H9 (cell line): ENCODE measurements at regions not wholly inside any gene's neighbourhood (a gene's known extent, or its start where the extent isn't known, plus 50 kb on each side); places are given as distances from the start of the nearest gene placed in this dataset.

Experiments
- DNase-seq: peaks from one replicate; pipeline ENCODE4 v3.0.0-alpha.2; 2017
- H2AFZ ChIP-seq: one replicate; pipeline ENCODE4 v1.6.1; 2013; ENCODE audit warnings: mild to moderate bottlenecking, low read length, control low read depth, moderate library complexity
- H2AK5ac ChIP-seq: 2 replicates; pipeline ENCODE4 v1.6.1; 2013; ENCODE audit warnings: low read length, control low read depth, mixed read lengths; ENCODE audit not compliant: insufficient read length
- H2BK120ac ChIP-seq: one replicate; pipeline ENCODE4 v1.6.1; 2013; ENCODE audit warnings: low read depth, mild to moderate bottlenecking, low read length, control low read depth, inconsistent platforms; ENCODE audit not compliant: poor library complexity, severe bottlenecking
- H2BK12ac ChIP-seq: 2 replicates; pipeline ENCODE4 v1.6.1; 2013; ENCODE audit warnings: low read length, control low read depth, mixed read lengths, low read depth; ENCODE audit not compliant: insufficient read length
- H2BK15ac ChIP-seq: 2 replicates; pipeline ENCODE4 v1.6.1; 2013; ENCODE audit warnings: low read depth, low read length, control low read depth
- H2BK20ac ChIP-seq: one replicate; pipeline ENCODE4 v1.6.1; 2013; ENCODE audit warnings: low read depth, mild to moderate bottlenecking, low read length, control low read depth, inconsistent platforms; ENCODE audit not compliant: poor library complexity, severe bottlenecking
- H2BK5ac ChIP-seq: 2 replicates; pipeline ENCODE4 v1.6.1; 2013; ENCODE audit warnings: low read length, control low read depth, mixed read lengths; ENCODE audit not compliant: insufficient read length
- H3K14ac ChIP-seq: 2 replicates; pipeline ENCODE4 v1.6.1; 2013; ENCODE audit warnings: low read length, control low read depth; ENCODE audit not compliant: insufficient read depth
- H3K18ac ChIP-seq: 2 replicates; pipeline ENCODE4 v1.6.1; 2013; ENCODE audit warnings: low read depth, mild to moderate bottlenecking, mixed read lengths, low read length, control low read depth; ENCODE audit not compliant: insufficient read length
- H3K23ac ChIP-seq: 2 replicates; pipeline ENCODE4 v1.6.1; 2013; ENCODE audit warnings: low read length, control low read depth, mixed read lengths, low read depth; ENCODE audit not compliant: insufficient read length
- H3K23me2 ChIP-seq: 2 replicates; pipeline ENCODE4 v1.6.1; 2013; ENCODE audit warnings: low read depth, mild to moderate bottlenecking, mixed read lengths, low read length, control low read depth; ENCODE audit not compliant: insufficient read length, poor library complexity, severe bottlenecking
- H3K27ac ChIP-seq: 2 replicates; pipeline ENCODE4 v1.5.1; 2013; ENCODE audit warnings: low read length, control low read depth, mixed read lengths, low read depth; ENCODE audit not compliant: insufficient read length
- H3K27me3 ChIP-seq: 2 replicates; pipeline ENCODE4 v1.6.1; 2013; ENCODE audit warnings: low read length, control low read depth, inconsistent platforms; ENCODE audit not compliant: insufficient read depth
- H3K4ac ChIP-seq: 2 replicates; pipeline ENCODE4 v1.6.1; 2013; ENCODE audit warnings: low read depth, mild to moderate bottlenecking, control low read depth, inconsistent platforms, low read length, moderate library complexity
- H3K4me1 ChIP-seq: 2 replicates; pipeline ENCODE4 v1.6.1; 2013; ENCODE audit warnings: low read length, control low read depth, inconsistent platforms; ENCODE audit not compliant: insufficient read depth
- H3K4me2 ChIP-seq: 2 replicates; pipeline ENCODE4 v1.6.1; 2013; ENCODE audit warnings: low read length, control low read depth, mixed read lengths; ENCODE audit not compliant: insufficient read length, insufficient read depth
- H3K56ac ChIP-seq: 2 replicates; pipeline ENCODE4 v1.6.1; 2013; ENCODE audit warnings: low read depth, mild to moderate bottlenecking, mixed read lengths, low read length, control low read depth; ENCODE audit not compliant: insufficient read length
- H3K79me1 ChIP-seq: 2 replicates; pipeline ENCODE4 v1.6.1; 2013; ENCODE audit warnings: low read depth, mild to moderate bottlenecking, moderate library complexity, low read length, control low read depth, inconsistent platforms; ENCODE audit not compliant: insufficient read depth, poor library complexity, severe bottlenecking
- H3K79me2 ChIP-seq: 2 replicates; pipeline ENCODE4 v1.6.1; 2013; ENCODE audit warnings: low read length, control low read depth, inconsistent platforms; ENCODE audit not compliant: insufficient read depth
- H3K9ac ChIP-seq: 2 replicates; pipeline ENCODE4 v1.6.1; 2013; ENCODE audit warnings: low read length, control low read depth, mixed read lengths; ENCODE audit not compliant: insufficient read length; ENCODE audit errors: extremely low read depth
- H3K9me3 ChIP-seq: one replicate; pipeline ENCODE4 v1.6.1; 2013; ENCODE audit warnings: low read depth, low read length, inconsistent platforms; ENCODE audit not compliant: control insufficient read depth
- H3T11ph ChIP-seq: one replicate; pipeline ENCODE4 v1.6.1; 2013; ENCODE audit warnings: mild to moderate bottlenecking, low read length, control low read depth, inconsistent platforms
- H4K20me1 ChIP-seq: one replicate; pipeline ENCODE4 v1.6.1; 2013; ENCODE audit not compliant: control insufficient read depth, insufficient read length, insufficient read depth
- H4K5ac ChIP-seq: 2 replicates; pipeline ENCODE4 v1.6.1; 2013; ENCODE audit warnings: low read depth, mild to moderate bottlenecking, mixed read lengths, low read length, control low read depth; ENCODE audit not compliant: insufficient read length
- H4K8ac ChIP-seq: replicated peaks from 2 replicates; pipeline ENCODE4 v1.6.1; 2013; ENCODE audit warnings: low read length, control low read depth, mixed read lengths, low read depth; ENCODE audit not compliant: insufficient read length
- H4K91ac ChIP-seq: 2 replicates; pipeline ENCODE4 v1.6.1; 2013; ENCODE audit warnings: low read depth, mild to moderate bottlenecking, moderate library complexity, mixed read lengths, low read length, control low read depth; ENCODE audit not compliant: insufficient read length
- H3K27ac Mint-ChIP-seq, 3 experiments: 2 replicates in 2 of 3; 3 replicates in 1 of 3; pipeline ENCODE4 v1.8.0; 2020 to 2021; ENCODE audit warnings: mixed read lengths in 3 of 3, mild to moderate bottlenecking in 1 of 3, moderate library complexity in 1 of 3
- H3K27me3 Mint-ChIP-seq: 2 replicates; pipeline ENCODE4 v1.8.0; 2021; ENCODE audit warnings: low read depth, mild to moderate bottlenecking, moderate library complexity, mixed read lengths
- H3K36me3 Mint-ChIP-seq, 3 experiments: 2 replicates in 2 of 3; 3 replicates in 1 of 3; pipeline ENCODE4 v1.8.0; 2020 to 2021; ENCODE audit warnings: low read depth in 3 of 3, mixed read lengths in 3 of 3; ENCODE audit not compliant: insufficient read depth in 1 of 3
- H3K4me1 Mint-ChIP-seq, 2 experiments: 2 replicates each; pipeline ENCODE4 v1.8.0; 2020; ENCODE audit warnings: mixed read lengths in 2 of 2
- H3K4me3 Mint-ChIP-seq, 2 experiments: 2 replicates in 1 of 2; 3 replicates in 1 of 2; pipeline ENCODE4 v1.8.0; 2020 to 2021; ENCODE audit warnings: mild to moderate bottlenecking in 2 of 2, mixed read lengths in 2 of 2, moderate library complexity in 1 of 2
- H3K9me3 Mint-ChIP-seq, 2 experiments: 2 replicates in 1 of 2; 3 replicates in 1 of 2; pipeline ENCODE4 v1.8.0; 2020; ENCODE audit warnings: mild to moderate bottlenecking in 2 of 2, mixed read lengths in 2 of 2, moderate library complexity in 1 of 2
- WGBS: extraction: QIAGEN DNeasy Blood & Tissue Kit; methylation state at CpG from one replicate; pipeline ENCODE4 v1.1.7; 2013; ENCODE audit warnings: missing lambda C conversion rate, low lambda C conversion rate, mixed read lengths; ENCODE audit not compliant: insufficient read length; ENCODE audit errors: extremely low coverage; 5-methylcytosine and 5-hydroxymethylcytosine counted together
- TF ChIP-seq, protein P1 (sequence below): fragments of 200-600 bp; sonication (generic); conservative IDR thresholded peaks from 3 replicates; pipeline ENCODE4 v1.8.0; 2021; ENCODE audit warnings: antibody characterized with exemption, mild to moderate bottlenecking

- Histone ChIP-seq H3K27ac (no peak overlapping the region), H2BK12ac (no peak overlapping the region), H3K79me1 (no peaks in the 10 kb centered on the region), H4K91ac (no peak overlapping the region), H2BK20ac (no peak overlapping the region), H2BK5ac (no peak overlapping the region), H3T11ph (no peak overlapping the region), H4K20me1 (no peaks in the 10 kb centered on the region), H4K8ac (no peak overlapping the region), H3K27me3 (no peaks in the 10 kb centered on the region), H3K79me2 (no peaks in the 10 kb centered on the region), H3K9me3 (no peaks in the 10 kb centered on the region), H3K9ac (no peak overlapping the region), H2AK5ac (no peak overlapping the region), H4K5ac (no peak overlapping the region), H2AFZ (no peak overlapping the region), H3K18ac (no peak overlapping the region), H3K23ac (no peak overlapping the region), H3K56ac (no peak overlapping the region), H2BK15ac (no peak overlapping the region), H3K4ac (no peak overlapping the region), H3K4me1 (peaks cover 4% of the 10 kb centered on the region), H3K4me2 (no peak overlapping the region), H3K14ac (no peak overlapping the region), H2BK120ac (no peak overlapping the region), H3K23me2 (no peaks in the 10 kb centered on the region)
- peaks cover 8 to 18% of the 10 kb centered on the region in 2 experiments; a peak in 4 of 5 replicates for H3K9me3 Mint-ChIP-seq
- H3K27me3 Mint-ChIP-seq: no peaks in the 10 kb centered on the region
- DNase-seq: peak; percentile 36
- TF ChIP-seq, protein P1, sequence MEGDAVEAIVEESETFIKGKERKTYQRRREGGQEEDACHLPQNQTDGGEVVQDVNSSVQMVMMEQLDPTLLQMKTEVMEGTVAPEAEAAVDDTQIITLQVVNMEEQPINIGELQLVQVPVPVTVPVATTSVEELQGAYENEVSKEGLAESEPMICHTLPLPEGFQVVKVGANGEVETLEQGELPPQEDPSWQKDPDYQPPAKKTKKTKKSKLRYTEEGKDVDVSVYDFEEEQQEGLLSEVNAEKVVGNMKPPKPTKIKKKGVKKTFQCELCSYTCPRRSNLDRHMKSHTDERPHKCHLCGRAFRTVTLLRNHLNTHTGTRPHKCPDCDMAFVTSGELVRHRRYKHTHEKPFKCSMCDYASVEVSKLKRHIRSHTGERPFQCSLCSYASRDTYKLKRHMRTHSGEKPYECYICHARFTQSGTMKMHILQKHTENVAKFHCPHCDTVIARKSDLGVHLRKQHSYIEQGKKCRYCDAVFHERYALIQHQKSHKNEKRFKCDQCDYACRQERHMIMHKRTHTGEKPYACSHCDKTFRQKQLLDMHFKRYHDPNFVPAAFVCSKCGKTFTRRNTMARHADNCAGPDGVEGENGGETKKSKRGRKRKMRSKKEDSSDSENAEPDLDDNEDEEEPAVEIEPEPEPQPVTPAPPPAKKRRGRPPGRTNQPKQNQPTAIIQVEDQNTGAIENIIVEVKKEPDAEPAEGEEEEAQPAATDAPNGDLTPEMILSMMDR: peak; percentile 36; the same call in 2 of the 3 replicates
- no CpG with 5 or more reads among the region's 2 CpGs for WGBS
- H3K4me3 Mint-ChIP-seq: no peak overlapping the region
- peaks cover 9 to 29% (median 22%) of the 10 kb centered on the region in 3 experiments; a peak in 6 of 7 replicates for H3K36me3 Mint-ChIP-seq
- no peak overlapping the region for H3K27ac Mint-ChIP-seq
- H3K4me1 Mint-ChIP-seq: peaks cover 29 to 32% of the 10 kb centered on the region in 2 experiments
Measured at GRCh38 chr1:69073176-69073575, 494.5 kb upstream of the LRRC7 start.
